WTC11 (cell line): ENCODE measurements at regions not wholly inside any gene's neighbourhood (a gene's known extent, or its start where the extent isn't known, plus 50 kb on each side); places are given as distances from the start of the nearest gene placed in this dataset.

ENCODE experiments used
- ATAC-seq: fragments of 200-7000 bp; cut with Tn5 transposase; 2 replicates; pipeline ENCODE4 v1.10.0; 2021; ENCODE audit warnings: mild to moderate bottlenecking, moderate library complexity
- CTCF ChIA-PET: fragments of 300-600 bp; sonication (Branson Sonifier 250); formaldehyde crosslinking; loops from one replicate; lab custom pipeline; 2021; ENCODE audit warnings: antibody characterized with exemption; lab: Charles Lee
- POLR2A ChIA-PET: fragments of 350-600 bp; sonication (Branson Sonifier 250); formaldehyde crosslinking; loops from one replicate; lab custom pipeline; 2021; ENCODE audit warnings: antibody characterized with exemption; lab: Charles Lee
- DNase-seq: peaks from one replicate; pipeline ENCODE4 v3.0.0; 2021; ENCODE audit warnings: low spot score
- H3K27ac Mint-ChIP-seq: 2 replicates; pipeline ENCODE4 v1.8.0; 2021; ENCODE audit warnings: mixed read lengths
- H3K27me3 Mint-ChIP-seq: 2 replicates; pipeline ENCODE4 v1.8.0; 2021; ENCODE audit warnings: low read depth, mild to moderate bottlenecking, moderate library complexity, mixed read lengths
- H3K36me3 Mint-ChIP-seq: 2 replicates; pipeline ENCODE4 v1.8.0; 2021; ENCODE audit warnings: mixed read lengths
- H3K4me1 Mint-ChIP-seq: 2 replicates; pipeline ENCODE4 v1.8.0; 2022; ENCODE audit warnings: mixed read lengths
- H3K4me3 Mint-ChIP-seq: 2 replicates; pipeline ENCODE4 v1.8.0; 2021; ENCODE audit warnings: mild to moderate bottlenecking, moderate library complexity, mixed read lengths
- H3K9me3 Mint-ChIP-seq: 2 replicates; pipeline ENCODE4 v1.8.0; 2021; ENCODE audit warnings: mixed read lengths
- CBFB ChIP-seq: sonication (generic); formaldehyde crosslinking; IDR thresholded peaks from 2 replicates; pipeline ENCODE4 v1.8.1; 2022; ENCODE audit warnings: mild to moderate bottlenecking, low read depth, missing genetic modification reagents
- E2F1 ChIP-seq: sonication (generic); formaldehyde crosslinking; IDR thresholded peaks from 2 replicates; pipeline ENCODE4 v1.8.0; 2022; ENCODE audit warnings: mild to moderate bottlenecking, missing genetic modification reagents
- ERG ChIP-seq: fragments of 250-450 bp; sonication (Bioruptor Pico); IDR thresholded peaks from 2 replicates; pipeline ENCODE4 v1.8.0; 2021; ENCODE audit warnings: mild to moderate bottlenecking
- HMGXB4 ChIP-seq: sonication (generic); formaldehyde crosslinking; IDR thresholded peaks from 2 replicates; pipeline ENCODE4 v1.8.1; 2023; ENCODE audit warnings: mild to moderate bottlenecking, moderate library complexity, missing genetic modification reagents
- IRF1 ChIP-seq: sonication (generic); formaldehyde crosslinking; IDR thresholded peaks from 2 replicates; pipeline ENCODE4 v1.8.0; 2023; ENCODE audit warnings: missing genetic modification reagents
- MAX ChIP-seq: sonication (generic); formaldehyde crosslinking; IDR thresholded peaks from 2 replicates; pipeline ENCODE4 v1.8.0; 2022; ENCODE audit warnings: mild to moderate bottlenecking, missing genetic modification reagents
- NFATC4 ChIP-seq: fragments of 250-450 bp; sonication (Bioruptor Pico); IDR thresholded peaks from 2 replicates; pipeline ENCODE4 v1.9.0; 2021; ENCODE audit warnings: mild to moderate bottlenecking
- NFYB ChIP-seq: sonication (generic); formaldehyde crosslinking; conservative IDR thresholded peaks from 2 replicates; pipeline ENCODE4 v1.8.0; 2022; ENCODE audit warnings: low read depth, missing genetic modification reagents
- NR2C2 ChIP-seq: sonication (generic); formaldehyde crosslinking; IDR thresholded peaks from 2 replicates; pipeline ENCODE4 v1.8.0; 2022; ENCODE audit warnings: mild to moderate bottlenecking, missing genetic modification reagents
- NR3C1 ChIP-seq: sonication (generic); formaldehyde crosslinking; conservative IDR thresholded peaks from 2 replicates; pipeline ENCODE4 v1.8.1; 2023; ENCODE audit warnings: low read depth, mild to moderate bottlenecking, missing genetic modification reagents
- OVOL2 ChIP-seq: fragments of 250-450 bp; sonication (Bioruptor Pico); IDR thresholded peaks from 2 replicates; pipeline ENCODE4 v1.9.0; 2021; ENCODE audit warnings: mild to moderate bottlenecking, borderline replicate concordance
- PRRX2 ChIP-seq: fragments of 250-450 bp; sonication (Bioruptor Pico); IDR thresholded peaks from 2 replicates; pipeline ENCODE4 v1.8.0; 2021; ENCODE audit warnings: mild to moderate bottlenecking
- RORB ChIP-seq: fragments of 250-450 bp; sonication (Bioruptor Pico); IDR thresholded peaks from 2 replicates; pipeline ENCODE4 v1.9.0; 2021; ENCODE audit warnings: mild to moderate bottlenecking
- TEAD1 ChIP-seq: sonication (generic); formaldehyde crosslinking; IDR thresholded peaks from 2 replicates; pipeline ENCODE4 v1.8.0; 2022; ENCODE audit warnings: mild to moderate bottlenecking, missing genetic modification reagents
- TEAD4 ChIP-seq: sonication (generic); formaldehyde crosslinking; IDR thresholded peaks from 2 replicates; pipeline ENCODE4 v1.8.0; 2022; ENCODE audit warnings: mild to moderate bottlenecking, missing genetic modification reagents
- TP53 ChIP-seq: sonication (generic); formaldehyde crosslinking; IDR thresholded peaks from 2 replicates; pipeline ENCODE4 v1.8.1; 2023; ENCODE audit warnings: mild to moderate bottlenecking, missing genetic modification reagents
- USF1 ChIP-seq: sonication (generic); formaldehyde crosslinking; IDR thresholded peaks from 2 replicates; pipeline ENCODE4 v1.8.0; 2022; ENCODE audit warnings: mild to moderate bottlenecking, missing genetic modification reagents
- ZNF281 ChIP-seq: sonication (generic); formaldehyde crosslinking; IDR thresholded peaks from 2 replicates; pipeline ENCODE4 v1.8.0; 2023; ENCODE audit warnings: mild to moderate bottlenecking, missing genetic modification reagents
- ZNF671 ChIP-seq: fragments of 250-450 bp; sonication (Bioruptor Pico); IDR thresholded peaks from 2 replicates; pipeline ENCODE4 v1.8.0; 2021; ENCODE audit warnings: mild to moderate bottlenecking
- TF ChIP-seq, protein P1 (sequence below): sonication (generic); formaldehyde crosslinking; IDR thresholded peaks from 2 replicates; pipeline ENCODE4 v1.8.1; 2023; ENCODE audit warnings: mild to moderate bottlenecking, missing genetic modification reagents, borderline replicate concordance

DNA sequence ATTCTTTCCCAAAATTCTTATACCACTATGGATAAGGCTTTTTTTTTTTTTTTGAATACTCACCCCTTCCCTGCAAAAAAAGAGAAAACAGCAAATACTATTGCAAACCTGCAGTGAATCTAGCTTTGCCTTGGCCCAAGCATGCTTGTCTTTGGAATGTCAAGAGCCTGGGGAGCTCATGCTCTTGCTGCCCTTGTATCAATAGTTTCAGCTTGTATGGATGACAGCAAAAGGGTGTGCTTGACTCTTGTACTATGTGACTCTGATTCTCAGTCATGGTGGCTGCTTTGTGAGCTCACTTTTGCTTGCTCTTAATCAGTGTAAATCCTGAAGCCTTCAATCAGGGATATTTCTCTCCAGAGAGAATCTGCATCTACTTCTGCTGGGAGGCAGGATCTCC, 149.2 kb downstream of the EMP1 start:
- Mint-ChIP-seq H3K9me3 (peaks cover 3% of the 10 kb centered on the region), H3K4me3 (no peak overlapping the region), H3K27me3 (no peaks in the 10 kb centered on the region), H3K27ac (no peak overlapping the region), H3K36me3 (no peaks in the 10 kb centered on the region)
- CTCF ChIA-PET = interaction anchor here (0.6 to 2.1 kb wide), 5 partner anchors 16 to 636 kb away, joined by 4 to 16 read pairs (median 5); no protein-coding TSS in a partner anchor
- TF ChIP-seq NFATC4 (CRISPR knock-in tag) (no peak), TP53 (CRISPR knock-in tag) (no peak), ERG (CRISPR knock-in tag) (no peak), USF1 (CRISPR knock-in tag) (no peak), MAX (CRISPR knock-in tag) (no peak), HMGXB4 (CRISPR knock-in tag) (no peak), OVOL2 (CRISPR knock-in tag) (no peak), PRRX2 (no peak), TEAD4 (CRISPR knock-in tag) (no peak), E2F1 (CRISPR knock-in tag) (no peak), CBFB (no peak), IRF1 (no peak), ZNF281 (no peak), TEAD1 (CRISPR knock-in tag) (no peak), ZNF671 (CRISPR knock-in tag) (no peak), NR2C2 (CRISPR knock-in tag) (no peak), NR3C1 (CRISPR knock-in tag) (no peak), RORB (CRISPR knock-in tag) (no peak), NFYB (CRISPR knock-in tag) (no peak)
- TF ChIP-seq, protein P1, sequence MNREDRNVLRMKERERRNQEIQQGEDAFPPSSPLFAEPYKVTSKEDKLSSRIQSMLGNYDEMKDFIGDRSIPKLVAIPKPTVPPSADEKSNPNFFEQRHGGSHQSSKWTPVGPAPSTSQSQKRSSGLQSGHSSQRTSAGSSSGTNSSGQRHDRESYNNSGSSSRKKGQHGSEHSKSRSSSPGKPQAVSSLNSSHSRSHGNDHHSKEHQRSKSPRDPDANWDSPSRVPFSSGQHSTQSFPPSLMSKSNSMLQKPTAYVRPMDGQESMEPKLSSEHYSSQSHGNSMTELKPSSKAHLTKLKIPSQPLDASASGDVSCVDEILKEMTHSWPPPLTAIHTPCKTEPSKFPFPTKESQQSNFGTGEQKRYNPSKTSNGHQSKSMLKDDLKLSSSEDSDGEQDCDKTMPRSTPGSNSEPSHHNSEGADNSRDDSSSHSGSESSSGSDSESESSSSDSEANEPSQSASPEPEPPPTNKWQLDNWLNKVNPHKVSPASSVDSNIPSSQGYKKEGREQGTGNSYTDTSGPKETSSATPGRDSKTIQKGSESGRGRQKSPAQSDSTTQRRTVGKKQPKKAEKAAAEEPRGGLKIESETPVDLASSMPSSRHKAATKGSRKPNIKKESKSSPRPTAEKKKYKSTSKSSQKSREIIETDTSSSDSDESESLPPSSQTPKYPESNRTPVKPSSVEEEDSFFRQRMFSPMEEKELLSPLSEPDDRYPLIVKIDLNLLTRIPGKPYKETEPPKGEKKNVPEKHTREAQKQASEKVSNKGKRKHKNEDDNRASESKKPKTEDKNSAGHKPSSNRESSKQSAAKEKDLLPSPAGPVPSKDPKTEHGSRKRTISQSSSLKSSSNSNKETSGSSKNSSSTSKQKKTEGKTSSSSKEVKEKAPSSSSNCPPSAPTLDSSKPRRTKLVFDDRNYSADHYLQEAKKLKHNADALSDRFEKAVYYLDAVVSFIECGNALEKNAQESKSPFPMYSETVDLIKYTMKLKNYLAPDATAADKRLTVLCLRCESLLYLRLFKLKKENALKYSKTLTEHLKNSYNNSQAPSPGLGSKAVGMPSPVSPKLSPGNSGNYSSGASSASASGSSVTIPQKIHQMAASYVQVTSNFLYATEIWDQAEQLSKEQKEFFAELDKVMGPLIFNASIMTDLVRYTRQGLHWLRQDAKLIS (CRISPR knock-in tag) = no peak
- TF ChIP-seq, all 79 proteins: peak for 0
- POLR2A ChIA-PET = interaction anchor here (0.7 to 1.1 kb wide), 2 partner anchors 68 to 380 kb away, joined by 3 to 4 read pairs; no protein-coding TSS in a partner anchor
- no peak for DNase-seq
- peaks cover 5% of the 10 kb centered on the region for H3K4me1 Mint-ChIP-seq
- ATAC-seq = no peak
